ENCODE measurements at regions not wholly inside any gene's neighbourhood (a gene's known extent, or its start where the extent isn't known, plus 50 kb on each side); places are given as distances from the start of the nearest gene placed in this dataset.
"Not testable (repeated sequence)": the region's sequence is repeated elsewhere in the genome, so short reads cannot be mapped to it uniquely, and the experiment has no call there.

GRCh38 chr6:126682440-126682839 lies 342.5 kb downstream of the CENPW start:
- DNase-seq: no peak

- no peak for DNase-seq
Observed at GRCh38 chr6:126685182-126685581, 345.3 kb downstream of the CENPW start.

- no peak for DNase-seq
Observed at GRCh38 chr6:126696921-126697693, 357.2 kb downstream of the CENPW start.

- no peak for DNase-seq
Observed at GRCh38 chr6:126698732-126699240, 358.9 kb downstream of the CENPW start.

- DNase-seq: no peak
Observed at GRCh38 chr6:126701676-126702560, 362.0 kb downstream of the CENPW start.

- DNase-seq: no peak
Observed at GRCh38 chr6:126716032-126716431, 376.1 kb downstream of the CENPW start.

- DNase-seq: no peak
Observed at GRCh38 chr6:126716826-126717509, 377.1 kb downstream of the CENPW start.

- no peak for DNase-seq
Observed at GRCh38 chr6:126718600-126719327, 378.8 kb downstream of the CENPW start.

GRCh38 chr6:126720304-126720703 lies 380.4 kb downstream of the CENPW start:
- DNase-seq: no peak

GRCh38 chr6:126721581-126722160 lies 381.8 kb downstream of the CENPW start:
- peak; percentile 68 for DNase-seq

- DNase-seq: no peak
Observed at GRCh38 chr6:126722411-126722810, 382.5 kb downstream of the CENPW start.

- DNase-seq: no peak
Observed at GRCh38 chr6:126723541-126724170, 383.7 kb downstream of the CENPW start.

GRCh38 chr6:126724821-126725220 lies 384.9 kb downstream of the CENPW start:
- DNase-seq: no peak

GRCh38 chr6:126726454-126726853 lies 386.5 kb downstream of the CENPW start:
- not testable (repeated sequence) for DNase-seq

- no peak for DNase-seq
Observed at GRCh38 chr6:126738146-126738545, 380.3 kb upstream of the RSPO3 start.

- no peak for DNase-seq
Observed at GRCh38 chr6:126738641-126739040, 379.8 kb upstream of the RSPO3 start.

- DNase-seq: no peak
Observed at GRCh38 chr6:126743076-126743475, 375.4 kb upstream of the RSPO3 start.

GRCh38 chr6:126747728-126748540 lies 370.5 kb upstream of the RSPO3 start:
- DNase-seq: no peak

GRCh38 chr6:126753606-126754005 lies 364.9 kb upstream of the RSPO3 start:
- DNase-seq: no peak

- no peak for DNase-seq
Observed at GRCh38 chr6:126761854-126762253, 356.6 kb upstream of the RSPO3 start.

GRCh38 chr6:126764104-126764503 lies 354.4 kb upstream of the RSPO3 start:
- no peak for DNase-seq

All from amniotic stem cell (primary cell).